GM21723 (cell line): ENCODE measurements at regions not wholly inside any gene's neighbourhood (a gene's known extent, or its start where the extent isn't known, plus 50 kb on each side); places are given as distances from the start of the nearest gene placed in this dataset.
"Not testable (repeated sequence)": the region's sequence is repeated elsewhere in the genome, so short reads cannot be mapped to it uniquely, and the experiment has no call there.

Experiments used
- ATAC-seq: cut with Tn5 transposase; IDR thresholded peaks from one replicate; pipeline ENCODE4 v1.9.1; 2021; ENCODE audit warnings: mild to moderate bottlenecking, moderate library complexity; ENCODE audit not compliant: unreplicated experiment

DNA sequence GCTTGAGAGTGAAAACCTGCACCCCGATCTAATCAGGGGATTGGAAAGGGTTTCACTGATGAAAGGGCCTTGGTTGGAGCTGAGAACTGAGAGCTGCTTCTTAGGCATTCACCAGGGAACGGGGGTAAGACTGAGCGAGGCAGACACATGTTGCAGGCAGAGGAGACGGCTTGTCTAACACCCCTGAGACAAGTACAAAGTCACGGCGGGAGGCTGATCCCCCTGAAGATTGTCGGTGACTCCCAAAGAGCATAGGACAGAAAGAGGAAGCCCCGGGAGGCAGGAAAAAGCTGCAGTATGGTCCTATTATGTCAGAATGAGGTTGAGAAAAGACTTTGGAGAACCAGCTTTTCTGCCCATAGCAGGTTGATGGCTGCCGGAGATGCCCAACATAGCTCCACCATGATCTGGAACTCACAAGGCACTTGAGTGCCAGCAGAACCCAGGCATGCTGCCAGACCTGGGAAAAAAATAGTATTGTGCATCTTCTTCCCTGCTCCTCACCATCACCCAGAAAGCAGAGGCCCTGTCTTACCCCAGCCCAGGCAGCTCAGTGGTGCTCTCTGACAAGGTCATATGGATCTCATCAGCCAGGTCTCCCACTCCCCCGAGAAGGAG is 463.9 kb upstream of the PROX1 start:
- ATAC-seq: no peak

DNA sequence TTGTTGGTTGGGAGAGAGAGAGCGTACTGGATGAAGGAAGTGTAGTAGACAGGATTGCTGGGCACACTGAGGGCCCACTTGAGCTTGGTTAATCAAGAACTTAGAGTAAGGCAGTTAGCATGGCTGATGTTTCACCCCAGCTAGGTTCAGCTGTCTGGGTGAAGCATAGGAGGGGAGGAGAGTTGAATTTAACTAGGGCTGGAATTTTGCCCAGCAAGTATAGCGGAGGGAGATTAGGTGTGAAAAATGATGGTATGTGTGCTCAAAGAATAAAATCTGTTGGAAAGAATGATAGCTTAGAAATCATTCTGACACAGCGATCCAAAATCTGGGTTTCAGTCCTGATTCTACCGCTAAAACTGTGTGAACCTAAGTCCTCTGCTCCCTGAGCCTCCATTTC is 461.5 kb upstream of the PROX1 start:
- no peak for ATAC-seq

- no peak for ATAC-seq
These were observed 457.0 kb upstream of the PROX1 start for GRCh38 chr1:213530611-213531320.

DNA sequence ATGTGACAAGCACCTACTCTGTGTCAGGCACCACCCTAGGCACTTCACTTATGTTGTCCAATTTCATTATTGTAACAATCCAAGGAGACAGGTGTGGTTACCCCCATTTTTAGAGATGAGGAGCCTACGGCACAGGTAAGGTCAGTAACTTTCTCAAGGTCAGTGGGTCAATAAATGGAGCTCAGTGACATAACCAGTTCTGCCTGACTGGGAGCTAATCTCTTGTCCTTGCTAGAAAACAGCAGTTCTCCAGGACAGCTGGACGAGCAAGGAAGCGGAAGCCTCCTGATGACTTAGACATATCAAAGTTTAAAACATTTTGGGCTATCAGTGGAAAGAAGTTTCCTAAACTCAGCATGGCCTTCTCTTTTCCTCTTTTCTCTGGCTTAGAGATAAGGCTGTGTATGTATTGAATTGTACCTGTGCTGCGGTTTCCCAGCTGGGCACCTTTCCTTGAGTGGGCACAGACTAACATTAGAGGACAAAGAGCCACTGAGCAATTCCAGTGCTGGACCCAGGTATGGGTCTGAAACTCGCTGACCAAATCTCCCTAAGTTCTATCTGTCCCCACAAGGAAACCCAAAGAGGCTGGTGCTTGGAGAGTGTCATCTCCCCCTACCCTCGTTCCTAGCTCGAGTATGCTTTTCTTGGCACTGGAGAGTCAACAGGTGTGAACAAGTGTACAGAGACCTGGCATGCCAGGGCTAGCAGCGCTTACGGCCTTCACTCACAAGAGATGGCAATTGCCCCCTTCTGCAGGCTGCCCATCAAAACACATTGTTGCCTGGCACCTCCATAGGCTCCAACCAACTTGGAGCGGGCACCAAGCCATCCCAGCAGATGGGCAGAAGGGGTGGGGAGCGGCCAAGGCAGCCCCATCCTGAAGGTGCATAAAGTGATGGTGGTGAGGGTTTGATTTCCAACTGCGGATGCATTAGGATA is 456.1 kb upstream of the PROX1 start:
- no peak for ATAC-seq

GRCh38 chr1:213533125-213533524 is 454.6 kb upstream of the PROX1 start:
- peak; percentile 57 for ATAC-seq

DNA sequence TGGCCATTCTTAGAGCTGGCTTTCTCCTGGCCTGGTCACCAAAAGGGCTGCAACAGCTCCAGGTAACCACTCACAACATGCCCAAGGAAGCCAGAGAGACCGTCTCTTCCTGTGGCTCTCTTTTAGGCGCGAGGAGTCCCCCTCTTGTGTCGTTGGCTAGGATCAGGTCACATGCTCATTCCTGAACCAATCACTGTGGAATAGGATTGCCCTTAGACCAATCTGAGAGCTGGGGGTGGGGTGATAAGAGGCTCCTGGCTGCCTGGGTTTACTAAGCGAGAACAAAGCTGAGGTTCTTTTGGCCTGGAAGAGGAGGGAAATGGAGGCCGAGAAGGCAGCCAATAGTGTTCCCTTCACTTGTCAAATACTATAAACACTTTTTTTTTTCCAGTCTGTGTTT is 452.1 kb upstream of the PROX1 start:
- ATAC-seq: no peak

DNA sequence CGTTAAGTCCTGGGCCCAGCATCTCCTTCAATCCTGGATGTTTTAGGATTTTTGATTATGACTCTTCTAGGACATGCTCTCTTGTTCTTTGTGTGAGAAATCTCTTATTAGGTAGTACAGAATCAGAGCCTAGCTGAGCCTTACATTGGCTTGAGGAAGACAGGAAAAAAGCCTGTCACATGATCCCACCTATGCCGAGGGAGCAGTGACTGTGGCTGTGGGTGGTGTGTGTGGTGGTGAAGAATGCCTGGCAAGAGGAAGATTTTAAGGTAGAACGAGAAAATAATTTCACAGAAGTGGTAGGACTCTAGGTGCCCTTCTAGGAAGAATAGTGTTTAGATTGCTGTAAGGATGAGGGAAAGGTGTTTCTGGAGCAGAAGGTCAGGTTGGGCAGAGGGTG is 449.5 kb upstream of the PROX1 start:
- no peak for ATAC-seq

- ATAC-seq: no peak
These were observed 448.3 kb upstream of the PROX1 start for GRCh38 chr1:213539464-213539863.

GRCh38 chr1:213541641-213542040 is 446.1 kb upstream of the PROX1 start:
- ATAC-seq: no peak

DNA sequence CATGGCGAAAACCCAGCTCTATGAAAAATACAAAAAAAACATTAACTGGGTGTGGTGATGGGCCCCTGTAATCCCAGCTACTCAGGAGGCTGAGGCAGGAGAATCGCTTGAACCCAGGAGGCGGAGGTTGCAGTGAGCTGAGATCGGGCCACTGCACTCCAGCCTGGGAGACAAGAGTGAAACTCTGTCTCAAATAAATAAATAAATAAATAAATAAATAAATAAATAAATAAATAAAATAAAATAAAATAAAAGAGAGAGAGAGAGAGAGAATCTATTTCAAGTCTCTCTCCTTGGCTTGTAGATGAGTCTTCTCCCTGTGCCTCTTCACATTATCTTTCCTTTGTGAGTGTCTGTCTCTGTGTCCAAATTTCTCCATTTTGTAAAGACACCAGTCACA is 442.6 kb upstream of the PROX1 start:
- ATAC-seq: not testable (repeated sequence)

DNA sequence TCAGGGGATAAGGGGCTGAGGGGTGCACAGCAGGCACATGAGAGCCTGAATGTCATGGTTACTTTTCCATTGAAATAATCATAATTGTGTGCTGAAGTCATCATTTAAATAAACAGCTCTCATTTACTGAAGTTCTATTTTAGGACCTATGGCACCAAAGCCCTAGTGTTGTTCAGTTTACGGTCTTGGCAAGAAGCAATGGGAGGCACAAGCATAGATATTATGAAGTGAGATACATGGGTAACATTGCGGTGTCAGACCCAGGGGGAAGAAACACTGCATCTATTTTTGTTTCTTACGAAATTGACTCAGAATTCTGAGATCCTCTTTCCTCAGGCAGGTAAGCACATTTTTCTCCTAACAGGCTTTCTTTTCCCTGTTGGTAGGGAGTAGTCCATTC is 437.8 kb upstream of the PROX1 start:
- no peak for ATAC-seq

DNA sequence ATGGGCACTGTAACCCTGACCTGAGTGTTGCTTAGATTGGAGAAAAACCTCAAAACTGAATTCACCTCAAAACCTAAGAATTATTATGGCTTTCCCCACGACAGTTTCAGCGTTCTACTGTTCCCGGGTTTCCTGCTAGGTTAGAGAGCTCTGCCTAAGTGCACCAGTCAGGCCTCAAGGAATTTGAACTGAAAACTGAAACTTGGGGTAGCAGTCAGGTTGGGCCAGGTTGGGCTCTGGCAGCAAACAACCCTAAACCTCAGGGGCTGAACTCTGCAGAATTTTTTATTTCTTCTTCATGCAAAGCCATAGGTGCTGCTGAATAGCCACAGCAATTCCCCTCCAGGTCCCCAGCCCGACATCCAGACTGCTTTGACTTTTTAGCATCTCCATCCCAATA is 437.0 kb upstream of the PROX1 start:
- no peak for ATAC-seq

- no peak for ATAC-seq
These were observed 435.7 kb upstream of the PROX1 start for GRCh38 chr1:213552045-213552444.

DNA sequence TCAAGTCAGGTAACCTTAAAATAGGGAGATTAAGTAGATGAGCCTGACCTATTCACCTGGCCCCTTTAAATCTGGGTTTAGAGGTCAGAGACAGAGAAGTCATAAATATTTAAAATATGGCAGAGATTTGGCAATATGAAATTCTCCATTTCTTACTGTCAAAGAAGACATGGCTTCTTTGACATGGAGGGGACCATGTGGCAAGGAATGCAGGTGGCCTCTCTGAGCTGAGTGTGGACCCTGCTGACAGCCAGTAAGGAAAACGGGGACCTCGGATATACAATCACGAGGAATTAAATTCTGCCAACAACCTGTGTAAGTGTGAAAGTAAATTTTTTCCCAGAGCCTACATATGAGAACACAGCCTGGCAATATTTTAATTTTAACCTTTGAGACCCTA is 427.5 kb upstream of the PROX1 start:
- no peak for ATAC-seq

GRCh38 chr1:213561870-213562269 is 425.9 kb upstream of the PROX1 start:
- ATAC-seq: no peak

- ATAC-seq: no peak
These were observed 423.5 kb upstream of the PROX1 start for GRCh38 chr1:213564215-213564659.

DNA sequence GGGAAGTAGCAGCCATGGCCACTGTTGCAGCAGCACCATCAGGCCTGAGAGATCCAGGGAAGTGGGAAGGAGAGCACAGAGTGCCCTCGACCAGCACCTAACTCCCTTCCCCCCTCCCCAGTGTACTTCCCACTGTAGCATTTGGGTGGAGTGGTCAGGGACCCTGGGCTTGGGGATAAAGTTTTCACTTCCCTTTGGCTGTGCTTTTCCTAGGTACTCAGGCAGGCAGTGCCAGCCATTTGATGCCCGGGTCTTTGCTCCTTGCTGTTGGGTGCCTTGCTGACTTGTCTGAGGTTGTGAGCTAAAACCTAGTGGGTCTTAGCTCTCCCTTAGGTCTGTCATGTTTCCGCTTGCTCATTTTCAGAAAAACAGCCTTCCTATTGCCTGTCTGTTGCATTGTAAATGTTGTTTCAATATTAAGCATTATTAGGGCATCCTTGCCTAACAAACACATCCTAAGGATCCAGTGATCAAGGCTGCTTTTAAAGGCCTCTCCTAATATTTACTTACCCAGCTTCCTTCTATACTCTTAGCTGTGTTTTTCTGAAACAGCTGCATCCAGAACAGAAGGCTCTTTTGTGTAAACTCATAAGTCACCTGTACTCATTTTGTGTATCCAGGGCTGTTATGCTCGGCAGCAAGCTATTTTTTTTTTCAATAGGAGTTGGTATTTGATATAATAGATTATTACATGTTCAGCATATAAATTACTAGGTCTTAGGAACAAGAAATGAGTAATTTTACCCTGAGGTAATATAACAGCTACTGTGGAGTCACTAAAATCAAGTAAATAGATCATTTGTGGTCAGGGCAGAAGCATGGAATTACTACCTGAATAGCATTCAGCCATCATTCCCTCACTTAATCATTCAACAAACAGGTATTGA is 418.6 kb upstream of the PROX1 start:
- no peak for ATAC-seq

GRCh38 chr1:213569816-213570150 is 418.0 kb upstream of the PROX1 start:
- no peak for ATAC-seq

GRCh38 chr1:213570487-213570886 is 417.3 kb upstream of the PROX1 start:
- ATAC-seq: no peak

DNA sequence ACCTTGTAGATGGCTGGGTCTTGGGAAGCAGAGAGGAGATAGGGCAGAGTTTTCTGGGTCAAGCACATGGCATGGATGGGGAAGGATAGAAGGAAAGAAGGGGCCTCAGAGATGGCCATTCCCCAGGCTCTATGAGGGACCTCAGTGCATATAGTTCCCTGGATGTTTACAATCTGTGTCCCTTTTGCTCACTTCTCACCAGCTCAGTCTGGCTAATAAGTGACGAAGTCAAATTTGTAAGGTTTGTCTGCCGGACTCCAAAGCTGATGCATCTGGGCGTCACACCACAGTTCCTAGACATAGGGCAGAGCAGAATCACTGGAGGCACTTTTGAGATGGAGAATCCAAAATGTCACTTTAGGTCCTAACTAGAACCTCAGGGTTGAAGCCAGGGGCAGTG is 416.4 kb upstream of the PROX1 start:
- ATAC-seq: no peak

DNA sequence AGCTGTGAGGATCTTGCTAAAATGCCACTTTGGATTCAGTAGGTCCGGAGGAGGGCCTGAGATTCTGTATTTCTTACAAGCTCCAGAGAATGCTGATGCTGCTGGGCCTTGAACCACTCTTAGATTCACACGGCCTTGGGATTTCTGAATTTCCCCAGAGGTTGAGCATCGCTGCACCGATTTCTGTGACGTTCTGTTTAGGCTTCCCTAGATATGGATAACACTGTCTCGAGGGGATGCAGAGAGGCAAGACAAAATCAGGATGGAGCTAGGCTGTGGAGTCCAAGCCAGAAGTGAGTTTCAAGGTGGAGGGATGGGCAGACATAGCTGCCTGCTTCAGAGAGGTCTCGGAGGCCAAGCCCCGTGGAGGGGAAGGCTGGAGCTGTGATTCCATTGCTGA is 415.9 kb upstream of the PROX1 start:
- no peak for ATAC-seq
